ENCODE measurements at regions not wholly inside any gene's neighbourhood (a gene's known extent, or its start where the extent isn't known, plus 50 kb on each side); places are given as distances from the start of the nearest gene placed in this dataset.
A peak's percentile ranks its signal among the peaks of the same experiment; 100 is the strongest.

DNA sequence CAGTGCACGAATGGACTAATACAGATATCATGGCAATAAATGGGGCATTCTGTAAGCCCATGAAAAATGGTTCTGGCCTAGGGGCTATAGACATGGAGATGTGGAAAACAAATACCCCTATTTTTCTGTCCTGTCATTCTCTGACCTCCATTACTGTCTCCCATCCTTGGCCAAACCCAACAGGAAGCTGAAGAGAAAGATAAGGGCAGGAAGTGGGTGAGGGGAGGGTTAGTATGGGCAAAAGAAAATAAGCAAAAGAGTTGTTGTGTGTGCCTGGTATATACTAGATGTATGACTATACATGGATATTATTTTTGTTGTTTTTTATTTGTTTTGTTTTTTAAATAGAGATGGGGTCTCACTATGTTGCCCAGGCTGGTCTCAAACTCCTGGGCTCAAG, 339.3 kb downstream of the PCNX1 start:
- Histone ChIP-seq H3K4ac (ENCODE audit: low read depth in 1 of 2, low read length in 2 of 2) (no peak overlapping the region), H3K23ac (ENCODE audit: low read length in 2 of 2) (no peak overlapping the region), H2BK120ac (ENCODE audit: low read depth, low read length) (no peak overlapping the region), H2AK5ac (ENCODE audit: low read length, severe bottlenecking) (no peak overlapping the region), H3K27me3 (ENCODE audit: control insufficient read depth in 1 of 2, insufficient read depth in 1 of 2, low read length in 2 of 2) (peaks cover 0 to 1% of the 10 kb centered on the region in 2 experiments), H3K27ac (ENCODE audit: low read length, poor library complexity, severe bottlenecking) (no peak overlapping the region), H3K36me3 (ENCODE audit: control insufficient read depth in 1 of 2, insufficient read depth in 2 of 2, low read depth in 1 of 2, low read length in 2 of 2) (no peaks in the 10 kb centered on the region), H2BK5ac (ENCODE audit: low read depth, low read length, poor library complexity, severe bottlenecking) (no peak overlapping the region), H4K91ac (ENCODE audit: low read length) (no peak overlapping the region), H3K79me1 (replicated peaks; ENCODE audit: low read length, poor library complexity, severe bottlenecking) (no peaks in the 10 kb centered on the region), H2BK12ac (ENCODE audit: low read length in 2 of 2) (no peak overlapping the region), H2BK15ac (ENCODE audit: low read depth, poor library complexity, severe bottlenecking) (no peak overlapping the region), H2AFZ (ENCODE audit: low read depth, low read length) (no peak overlapping the region), H4K8ac (ENCODE audit: low read length) (no peak overlapping the region), H3K9me3 (ENCODE audit: control insufficient read depth, low read length) (no peaks in the 10 kb centered on the region), H3K18ac (ENCODE audit: low read depth in 1 of 2, low read length in 2 of 2) (no peak overlapping the region), H3K4me3 (ENCODE audit: insufficient read depth in 1 of 2, low read depth in 1 of 2, low read length in 2 of 2) (no peak overlapping the region), H3K14ac (ENCODE audit: low read length in 2 of 2) (no peak overlapping the region), H3K4me2 (ENCODE audit: low read length, poor library complexity, severe bottlenecking) (no peak overlapping the region), H3K4me1 (ENCODE audit: control insufficient read depth, insufficient read depth, low read depth, low read length) (no peaks in the 10 kb centered on the region), H3K9ac (ENCODE audit: low read length) (no peak overlapping the region)
- no peak for DNase-seq
- 80% methylated on average over 1 of the region's 1 CpG for WGBS

DNA sequence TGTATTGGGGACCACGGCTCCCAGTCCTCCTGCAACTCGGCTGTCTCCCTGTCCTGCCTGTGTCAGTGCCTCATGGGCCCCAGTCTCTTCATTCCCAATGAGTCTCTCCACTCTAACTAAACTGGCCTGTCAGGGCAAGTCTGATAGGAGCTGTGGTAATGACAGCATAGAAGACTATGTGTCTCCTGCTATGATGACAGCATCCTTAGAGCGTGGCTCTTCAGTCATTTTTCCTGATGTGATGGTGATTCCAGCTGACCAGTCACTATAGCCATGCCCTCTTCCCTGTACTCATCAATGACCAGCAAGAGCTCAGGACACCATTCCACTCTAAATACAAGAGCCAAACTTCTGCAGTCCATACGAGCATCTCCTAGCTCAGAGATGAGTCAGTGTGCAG, 339.8 kb downstream of the PCNX1 start:
- H4K91ac ChIP-seq (ENCODE audit: low read length), result no peak overlapping the region
- H2BK12ac ChIP-seq (ENCODE audit: low read length in 2 of 2), result no peak overlapping the region
- no peak overlapping the region for H3K23ac ChIP-seq (ENCODE audit: low read length in 2 of 2)
- no peak overlapping the region for H2AFZ ChIP-seq (ENCODE audit: low read depth, low read length)
- DNase-seq, result no peak
- no peaks in the 10 kb centered on the region for H3K4me1 ChIP-seq (ENCODE audit: control insufficient read depth, insufficient read depth, low read depth, low read length)
- H3K9ac ChIP-seq (ENCODE audit: low read length), result no peak overlapping the region
- H2AK5ac ChIP-seq (ENCODE audit: low read length, severe bottlenecking), result no peak overlapping the region
- H2BK5ac ChIP-seq (ENCODE audit: low read depth, low read length, poor library complexity, severe bottlenecking), result no peak overlapping the region
- H3K4me3 ChIP-seq (ENCODE audit: insufficient read depth in 1 of 2, low read depth in 1 of 2, low read length in 2 of 2), result no peak overlapping the region
- 97% methylated on average over 3 of the region's 4 CpGs for WGBS
- H3K27me3 ChIP-seq (ENCODE audit: control insufficient read depth in 1 of 2, insufficient read depth in 1 of 2, low read length in 2 of 2), result no peaks in the 10 kb centered on the region
- no peak overlapping the region for H3K4me2 ChIP-seq (ENCODE audit: low read length, poor library complexity, severe bottlenecking)
- H3K27ac ChIP-seq (ENCODE audit: low read length, poor library complexity, severe bottlenecking), result no peak overlapping the region
- H2BK120ac ChIP-seq (ENCODE audit: low read depth, low read length), result no peak overlapping the region
- no peak overlapping the region for H4K8ac ChIP-seq (ENCODE audit: low read length)
- no peak overlapping the region for H3K14ac ChIP-seq (ENCODE audit: low read length in 2 of 2)
- no peak overlapping the region for H2BK15ac ChIP-seq (ENCODE audit: low read depth, poor library complexity, severe bottlenecking)
- H3K18ac ChIP-seq (ENCODE audit: low read depth in 1 of 2, low read length in 2 of 2), result no peak overlapping the region
- H3K9me3 ChIP-seq (ENCODE audit: control insufficient read depth, low read length), result no peaks in the 10 kb centered on the region
- no peak overlapping the region for H3K4ac ChIP-seq (ENCODE audit: low read depth in 1 of 2, low read length in 2 of 2)
- H3K36me3 ChIP-seq (ENCODE audit: control insufficient read depth in 1 of 2, insufficient read depth in 2 of 2, low read depth in 1 of 2, low read length in 2 of 2), result no peaks in the 10 kb centered on the region
- no peaks in the 10 kb centered on the region for H3K79me1 ChIP-seq (replicated peaks; ENCODE audit: low read length, poor library complexity, severe bottlenecking)

GRCh38 chr14:71248194-71248593, 340.9 kb downstream of the PCNX1 start:
- no peaks in the 10 kb centered on the region for H3K36me3 ChIP-seq (ENCODE audit: control insufficient read depth in 1 of 2, insufficient read depth in 2 of 2, low read depth in 1 of 2, low read length in 2 of 2)
- H3K27ac ChIP-seq (ENCODE audit: low read length, poor library complexity, severe bottlenecking), result no peak overlapping the region
- 40% methylated on average over 1 of the region's 3 CpGs for WGBS
- H3K4me1 ChIP-seq (ENCODE audit: control insufficient read depth, insufficient read depth, low read depth, low read length), result no peaks in the 10 kb centered on the region
- no peak overlapping the region for H2BK5ac ChIP-seq (ENCODE audit: low read depth, low read length, poor library complexity, severe bottlenecking)
- H3K27me3 ChIP-seq (ENCODE audit: control insufficient read depth in 1 of 2, insufficient read depth in 1 of 2, low read length in 2 of 2), result no peaks in the 10 kb centered on the region
- no peak overlapping the region for H4K91ac ChIP-seq (ENCODE audit: low read length)
- H3K79me1 ChIP-seq (replicated peaks; ENCODE audit: low read length, poor library complexity, severe bottlenecking), result no peaks in the 10 kb centered on the region
- H3K18ac ChIP-seq (ENCODE audit: low read depth in 1 of 2, low read length in 2 of 2), result no peak overlapping the region
- no peak overlapping the region for H3K4me2 ChIP-seq (ENCODE audit: low read length, poor library complexity, severe bottlenecking)
- H3K4me3 ChIP-seq (ENCODE audit: insufficient read depth in 1 of 2, low read depth in 1 of 2, low read length in 2 of 2), result no peak overlapping the region
- H3K9me3 ChIP-seq (ENCODE audit: control insufficient read depth, low read length), result no peaks in the 10 kb centered on the region
- DNase-seq, result peak; percentile 30
- no peak overlapping the region for H2BK12ac ChIP-seq (ENCODE audit: low read length in 2 of 2)
- H4K8ac ChIP-seq (ENCODE audit: low read length), result no peak overlapping the region
- no peak overlapping the region for H3K23ac ChIP-seq (ENCODE audit: low read length in 2 of 2)
- no peak overlapping the region for H3K9ac ChIP-seq (ENCODE audit: low read length)
- no peak overlapping the region for H2AK5ac ChIP-seq (ENCODE audit: low read length, severe bottlenecking)
- H3K4ac ChIP-seq (ENCODE audit: low read depth in 1 of 2, low read length in 2 of 2), result no peak overlapping the region
- no peak overlapping the region for H2AFZ ChIP-seq (ENCODE audit: low read depth, low read length)
- no peak overlapping the region for H2BK15ac ChIP-seq (ENCODE audit: low read depth, poor library complexity, severe bottlenecking)
- H2BK120ac ChIP-seq (ENCODE audit: low read depth, low read length), result no peak overlapping the region
- no peak overlapping the region for H3K14ac ChIP-seq (ENCODE audit: low read length in 2 of 2)

DNA sequence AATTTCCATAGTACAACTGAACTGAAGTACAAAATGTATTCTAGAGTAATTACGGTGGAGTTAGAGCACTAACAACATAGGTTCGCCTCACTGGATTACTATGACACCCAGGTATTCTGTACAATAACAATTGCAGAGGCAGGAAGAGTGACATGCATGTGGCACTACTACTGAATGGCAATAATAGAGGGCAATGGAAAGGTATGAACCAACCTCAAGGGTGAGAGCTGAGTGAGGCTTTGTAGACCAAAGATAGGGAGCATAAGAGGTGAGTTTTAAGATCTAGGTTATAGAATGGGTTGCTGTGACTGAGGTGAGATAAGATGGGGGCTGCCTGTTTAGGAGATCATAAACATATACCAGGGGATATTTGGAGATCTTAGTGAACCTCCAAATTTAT, 343.1 kb downstream of the PCNX1 start:
- Histone ChIP-seq H3K36me3 (ENCODE audit: control insufficient read depth in 1 of 2, insufficient read depth in 2 of 2, low read depth in 1 of 2, low read length in 2 of 2) (no peaks in the 10 kb centered on the region), H3K27ac (ENCODE audit: low read length, poor library complexity, severe bottlenecking) (no peak overlapping the region), H2BK12ac (ENCODE audit: low read length in 2 of 2) (no peak overlapping the region), H2BK120ac (ENCODE audit: low read depth, low read length) (no peak overlapping the region), H3K79me1 (replicated peaks; ENCODE audit: low read length, poor library complexity, severe bottlenecking) (no peaks in the 10 kb centered on the region), H3K14ac (ENCODE audit: low read length in 2 of 2) (no peak overlapping the region), H3K18ac (ENCODE audit: low read depth in 1 of 2, low read length in 2 of 2) (no peak overlapping the region), H3K23ac (ENCODE audit: low read length in 2 of 2) (no peak overlapping the region), H4K91ac (ENCODE audit: low read length) (no peak overlapping the region), H3K4me3 (ENCODE audit: insufficient read depth in 1 of 2, low read depth in 1 of 2, low read length in 2 of 2) (no peak overlapping the region), H4K8ac (ENCODE audit: low read length) (no peak overlapping the region), H2BK15ac (ENCODE audit: low read depth, poor library complexity, severe bottlenecking) (no peak overlapping the region), H3K9ac (ENCODE audit: low read length) (no peak overlapping the region), H3K4me2 (ENCODE audit: low read length, poor library complexity, severe bottlenecking) (no peak overlapping the region), H3K9me3 (ENCODE audit: control insufficient read depth, low read length) (no peaks in the 10 kb centered on the region), H2AK5ac (ENCODE audit: low read length, severe bottlenecking) (no peak overlapping the region), H2BK5ac (ENCODE audit: low read depth, low read length, poor library complexity, severe bottlenecking) (no peak overlapping the region), H3K27me3 (ENCODE audit: control insufficient read depth in 1 of 2, insufficient read depth in 1 of 2, low read length in 2 of 2) (no peaks in the 10 kb centered on the region), H2AFZ (ENCODE audit: low read depth, low read length) (no peak overlapping the region), H3K4me1 (ENCODE audit: control insufficient read depth, insufficient read depth, low read depth, low read length) (no peaks in the 10 kb centered on the region), H3K4ac (ENCODE audit: low read depth in 1 of 2, low read length in 2 of 2) (no peak overlapping the region)
- DNase-seq, result no peak
- WGBS, result 83% methylated on average over 2 of the region's 2 CpGs

Measured in mesenchymal stem cell (in vitro differentiated cells and primary cell).